Trophoblast cell (in vitro differentiated cells and primary cell): ENCODE measurements at regions not wholly inside any gene's neighbourhood (a gene's known extent, or its start where the extent isn't known, plus 50 kb on each side); places are given as distances from the start of the nearest gene placed in this dataset.
"Not testable (repeated sequence)": the region's sequence is repeated elsewhere in the genome, so short reads cannot be mapped to it uniquely, and the experiment has no call there.

ENCODE experiments used
- DNase-seq, 2 donors: peaks; one replicate each; pipeline ENCODE4 v3.0.0-alpha.2; 2016
- H2AFZ ChIP-seq: 2 replicates; pipeline ENCODE4 v1.6.1; 2013; ENCODE audit warnings: low read length, moderate library complexity, mild to moderate bottlenecking; ENCODE audit not compliant: insufficient read depth, poor library complexity
- H2AK5ac ChIP-seq: 2 replicates; pipeline ENCODE4 v1.6.1; 2013; ENCODE audit warnings: mild to moderate bottlenecking, low read length
- H2BK120ac ChIP-seq: 2 replicates; pipeline ENCODE4 v1.6.1; 2013; ENCODE audit warnings: low read length, mild to moderate bottlenecking, moderate library complexity; ENCODE audit not compliant: insufficient read depth, poor library complexity
- H2BK12ac ChIP-seq: 2 replicates; pipeline ENCODE4 v1.6.1; 2013; ENCODE audit warnings: mild to moderate bottlenecking, low read length, moderate library complexity
- H2BK5ac ChIP-seq: 2 replicates; pipeline ENCODE4 v1.6.1; 2013; ENCODE audit warnings: low read length, low read depth, moderate library complexity, mild to moderate bottlenecking; ENCODE audit not compliant: poor library complexity
- H3K14ac ChIP-seq: 2 replicates; pipeline ENCODE4 v1.6.1; 2013; ENCODE audit warnings: mild to moderate bottlenecking, low read length
- H3K18ac ChIP-seq: 2 replicates; pipeline ENCODE4 v1.6.1; 2013; ENCODE audit warnings: mild to moderate bottlenecking, low read length
- H3K23ac ChIP-seq: 2 replicates; pipeline ENCODE4 v1.6.1; 2013; ENCODE audit warnings: low read length
- H3K27ac ChIP-seq: 2 replicates; pipeline ENCODE4 v1.5.1; 2013; ENCODE audit warnings: low read depth, mild to moderate bottlenecking, inconsistent platforms, low read length, moderate library complexity
- H3K27me3 ChIP-seq: 2 replicates; pipeline ENCODE4 v1.6.1; 2013; ENCODE audit warnings: inconsistent platforms, mild to moderate bottlenecking, low read length, moderate library complexity; ENCODE audit not compliant: insufficient read depth
- H3K36me3 ChIP-seq, 2 experiments: 1 replicate in 1 of 2; 2 replicates in 1 of 2; pipeline ENCODE4 v1.6.1; 2013; ENCODE audit warnings: low read length in 2 of 2, mild to moderate bottlenecking in 2 of 2, moderate library complexity in 1 of 2; ENCODE audit not compliant: insufficient read depth in 2 of 2, control insufficient read depth in 1 of 2
- H3K4ac ChIP-seq: 2 replicates; pipeline ENCODE4 v1.6.1; 2013; ENCODE audit warnings: low read depth, mild to moderate bottlenecking, low read length, moderate library complexity
- H3K4me1 ChIP-seq, 2 experiments: 1 replicate in 1 of 2; 2 replicates in 1 of 2; pipeline ENCODE4 v1.6.1; 2013; ENCODE audit warnings: low read length in 2 of 2, mild to moderate bottlenecking in 2 of 2, moderate library complexity in 1 of 2; ENCODE audit not compliant: insufficient read depth in 2 of 2, control insufficient read depth in 1 of 2
- H3K4me2 ChIP-seq: 2 replicates; pipeline ENCODE4 v1.6.1; 2013; ENCODE audit warnings: inconsistent platforms, mild to moderate bottlenecking, low read length, moderate library complexity
- H3K4me3 ChIP-seq: 2 replicates; pipeline ENCODE4 v1.5.1; 2013; ENCODE audit warnings: mild to moderate bottlenecking, low read depth, low read length, inconsistent platforms
- H3K79me1 ChIP-seq: one replicate; pipeline ENCODE4 v1.6.1; 2013; ENCODE audit warnings: low read length
- H3K79me2 ChIP-seq: 2 replicates; pipeline ENCODE4 v1.6.1; 2013; ENCODE audit warnings: low read length, mild to moderate bottlenecking; ENCODE audit not compliant: control insufficient read depth, insufficient read depth, poor library complexity
- H3K9ac ChIP-seq: 2 replicates; pipeline ENCODE4 v1.6.1; 2013; ENCODE audit warnings: mild to moderate bottlenecking, low read length
- H3K9me3 ChIP-seq: 2 replicates; pipeline ENCODE4 v1.6.1; 2013; ENCODE audit warnings: low read depth, mild to moderate bottlenecking, control low read depth, inconsistent platforms, low read length; ENCODE audit not compliant: insufficient read depth
- H4K12ac ChIP-seq: 2 replicates; pipeline ENCODE4 v1.6.1; 2013; ENCODE audit warnings: low read depth, mild to moderate bottlenecking, low read length, moderate library complexity
- H4K8ac ChIP-seq: 2 replicates; pipeline ENCODE4 v1.6.1; 2013; ENCODE audit warnings: low read depth, mild to moderate bottlenecking, low read length, moderate library complexity
- H4K91ac ChIP-seq: one replicate; pipeline ENCODE4 v1.6.1; 2013; ENCODE audit warnings: low read depth, mild to moderate bottlenecking, low read length, moderate library complexity
- WGBS: extraction: QIAGEN DNeasy Blood & Tissue Kit; methylation state at CpG from one replicate; pipeline ENCODE4 v1.1.7; 2013; ENCODE audit warnings: missing lambda C conversion rate; ENCODE audit not compliant: insufficient read length, insufficient coverage; ENCODE audit errors: extremely low coverage; 5-methylcytosine and 5-hydroxymethylcytosine counted together

DNA sequence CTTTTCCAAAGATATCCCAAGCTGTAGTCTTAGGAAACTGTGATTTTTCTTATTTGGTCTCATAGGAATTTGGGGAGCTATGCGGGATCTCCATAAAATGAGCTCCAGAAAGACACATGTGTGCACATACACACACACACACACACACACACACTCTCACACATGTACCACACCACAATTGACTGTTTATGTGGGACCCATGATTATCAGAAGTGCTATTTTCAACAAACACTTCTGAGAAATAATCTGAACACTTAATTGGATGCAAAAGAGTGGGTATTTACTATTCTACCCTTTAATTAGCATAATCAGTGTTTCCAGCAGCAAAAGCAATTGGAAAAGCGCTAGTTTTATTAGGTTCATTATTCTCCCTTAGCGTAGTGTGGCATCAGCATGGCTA is 150.4 kb upstream of the ALDH3B2 start:
- not testable (repeated sequence) for H3K36me3 ChIP-seq, H2BK12ac ChIP-seq, H3K9me3 ChIP-seq, H3K14ac ChIP-seq, DNase-seq, H4K8ac ChIP-seq, H3K23ac ChIP-seq, H3K27ac ChIP-seq, H3K79me1 ChIP-seq, H2BK120ac ChIP-seq, H2BK5ac ChIP-seq, H3K4me3 ChIP-seq, H3K4ac ChIP-seq, H3K79me2 ChIP-seq, H2AFZ ChIP-seq, H3K4me2 ChIP-seq, H2AK5ac ChIP-seq, H3K9ac ChIP-seq, H3K18ac ChIP-seq, H3K4me1 ChIP-seq, H4K12ac ChIP-seq, H4K91ac ChIP-seq, H3K27me3 ChIP-seq
- WGBS, result no CpG with 5 or more reads among the region's 3 CpGs

DNA sequence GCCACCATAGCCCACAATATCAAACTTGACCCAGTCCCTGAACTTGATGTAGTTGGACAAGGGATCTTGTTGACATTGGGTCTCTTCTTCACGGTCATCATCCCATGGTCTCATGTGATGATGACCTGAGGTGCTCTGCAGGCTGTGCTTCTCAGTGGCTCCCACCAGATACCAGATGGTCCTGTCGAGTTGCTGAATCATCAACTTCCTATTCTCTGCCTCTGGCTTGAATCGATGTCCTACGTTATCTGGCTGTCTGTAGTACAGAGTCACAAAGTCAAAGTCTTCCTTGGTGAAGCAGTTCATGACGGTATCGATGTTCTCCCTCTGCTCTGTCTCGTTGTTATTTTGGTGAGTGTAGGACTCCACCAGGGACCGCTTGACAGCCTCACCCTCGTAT is 145.7 kb upstream of the ALDH3B2 start:
- Histone ChIP-seq H3K4me3 (no peak overlapping the region), H3K18ac (no peak overlapping the region), H2BK120ac (no peak overlapping the region), H3K4me1 (no peaks in the 10 kb centered on the region), H3K23ac (no peak overlapping the region), H2AK5ac (no peak overlapping the region), H3K14ac (no peak overlapping the region), H4K8ac (no peak overlapping the region), H4K12ac (no peak overlapping the region), H3K27ac (no peak overlapping the region), H2BK12ac (no peak overlapping the region), H3K9me3 (peaks cover 2% of the 10 kb centered on the region), H2AFZ (no peak overlapping the region), H3K9ac (no peak overlapping the region), H3K36me3 (no peaks in the 10 kb centered on the region), H4K91ac (no peak overlapping the region), H3K27me3 (no peaks in the 10 kb centered on the region), H3K4me2 (no peak overlapping the region), H3K79me2 (no peaks in the 10 kb centered on the region), H3K79me1 (no peaks in the 10 kb centered on the region), H3K4ac (no peak overlapping the region), H2BK5ac (no peak overlapping the region)
- no peak for DNase-seq
- WGBS, result no CpG with 5 or more reads among the region's 9 CpGs

GRCh38 chr11:67817558-67817957 is 143.1 kb upstream of the ALDH3B2 start:
- H4K12ac ChIP-seq, H3K4me2 ChIP-seq, H3K4ac ChIP-seq, DNase-seq, H3K79me2 ChIP-seq, H2BK12ac ChIP-seq, H3K9me3 ChIP-seq, H3K14ac ChIP-seq, H3K36me3 ChIP-seq, H3K23ac ChIP-seq, H4K8ac ChIP-seq, H3K27ac ChIP-seq, H2BK5ac ChIP-seq, H4K91ac ChIP-seq, H2AK5ac ChIP-seq, H3K27me3 ChIP-seq, H3K18ac ChIP-seq, H2BK120ac ChIP-seq, H3K9ac ChIP-seq, H3K4me3 ChIP-seq, H2AFZ ChIP-seq, H3K4me1 ChIP-seq, H3K79me1 ChIP-seq: not testable (repeated sequence)
- WGBS, result no CpG with 5 or more reads among the region's 21 CpGs

DNA sequence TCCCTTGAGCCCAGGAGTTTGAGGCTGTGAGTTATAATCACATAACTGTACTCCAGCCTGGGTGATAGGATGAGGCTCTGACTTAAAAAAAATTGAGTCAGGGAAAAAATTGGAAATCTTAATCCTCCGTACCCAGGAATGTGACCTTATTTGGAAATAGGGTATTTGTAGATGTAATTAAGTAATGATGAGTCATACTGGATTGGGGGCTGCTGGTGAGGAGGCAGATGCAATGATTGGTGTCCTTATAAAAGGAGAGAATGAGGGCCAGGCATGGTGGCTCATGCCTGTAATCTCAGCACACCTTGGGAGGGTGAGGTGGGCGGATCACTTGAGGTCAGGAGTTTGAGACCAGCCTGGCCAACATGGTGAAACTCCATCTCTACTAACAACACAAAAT is 134.9 kb upstream of the ALDH3B2 start:
- H3K23ac ChIP-seq, H4K91ac ChIP-seq: not testable (repeated sequence)

More for the DNA sequence above, 134.9 kb upstream of the ALDH3B2 start:
- not testable (repeated sequence) for H3K27ac ChIP-seq, H4K8ac ChIP-seq, H2BK120ac ChIP-seq, H3K27me3 ChIP-seq, H3K4me1 ChIP-seq, H4K12ac ChIP-seq, H3K36me3 ChIP-seq, H3K4me2 ChIP-seq, H2AFZ ChIP-seq, H3K9ac ChIP-seq, H3K14ac ChIP-seq, H2BK12ac ChIP-seq, H3K18ac ChIP-seq, H3K4ac ChIP-seq, H3K79me1 ChIP-seq, H2BK5ac ChIP-seq, H3K9me3 ChIP-seq, DNase-seq, H3K4me3 ChIP-seq, H2AK5ac ChIP-seq, H3K79me2 ChIP-seq
- WGBS, result no CpG with 5 or more reads among the region's 2 CpGs
